Stimulated activated CD4-positive, alpha-beta T cell treated with anti-CD3 and anti-CD28 coated beads, Interleukin-4, amount 100 ng/mL, for 48 hours (primary cell): ENCODE measurements at regions not wholly inside any gene's neighbourhood (a gene's known extent, or its start where the extent isn't known, plus 50 kb on each side); places are given as distances from the start of the nearest gene placed in this dataset.

ENCODE experiments used
- DNase-seq, 2 donors: peaks; one replicate each; pipeline ENCODE4 v3.0.0-alpha.2; 2020; ENCODE audit warnings: low read depth in 2 of 2

DNA sequence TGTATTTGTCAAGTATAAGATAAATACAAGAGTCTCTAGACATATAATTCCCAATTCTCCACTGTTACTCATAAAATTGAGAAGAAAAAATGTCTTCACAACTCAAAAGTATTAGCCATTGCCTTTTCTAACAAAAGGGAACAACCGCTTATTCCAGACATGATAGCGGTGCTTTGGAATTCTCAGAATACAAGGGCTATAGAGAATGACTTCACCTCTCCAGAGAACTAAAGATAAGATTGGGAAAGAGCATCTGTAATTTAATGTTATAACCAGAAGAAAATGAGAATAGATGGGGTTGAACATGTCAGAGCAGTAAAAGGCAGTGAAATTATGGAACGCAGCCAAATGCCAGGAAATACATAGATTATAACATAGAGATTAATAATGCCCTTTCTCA is 730.8 kb downstream of the C6orf118 start:
- DNase-seq, result no peak

- no peak for DNase-seq
Measured at GRCh38 chr6:164570801-164571200, 738.6 kb downstream of the C6orf118 start.

DNA sequence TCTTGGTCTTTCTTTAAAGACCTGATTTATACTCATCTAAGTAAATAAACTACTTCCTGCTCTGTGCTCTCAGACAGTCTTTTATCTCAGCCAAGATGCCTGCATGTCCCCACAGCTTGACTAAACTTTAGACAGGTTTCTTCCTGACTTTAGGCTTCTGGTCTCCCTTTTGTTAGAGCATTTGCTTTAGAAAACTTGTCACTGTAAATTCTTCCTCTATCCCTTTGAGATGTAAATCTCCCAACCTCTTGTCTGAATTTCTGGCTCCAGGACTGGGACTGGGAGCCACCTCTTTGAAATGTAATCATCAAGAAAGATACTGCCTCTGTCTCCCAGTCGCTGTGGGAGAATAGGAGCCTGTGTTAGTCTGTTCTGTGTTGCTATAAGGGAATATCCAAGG is 739.9 kb downstream of the C6orf118 start:
- DNase-seq, result no peak

GRCh38 chr6:164563924-164564323 is 745.5 kb downstream of the C6orf118 start:
- no peak for DNase-seq

GRCh38 chr6:164561656-164562055 is 747.7 kb downstream of the C6orf118 start:
- DNase-seq, result no peak

DNA sequence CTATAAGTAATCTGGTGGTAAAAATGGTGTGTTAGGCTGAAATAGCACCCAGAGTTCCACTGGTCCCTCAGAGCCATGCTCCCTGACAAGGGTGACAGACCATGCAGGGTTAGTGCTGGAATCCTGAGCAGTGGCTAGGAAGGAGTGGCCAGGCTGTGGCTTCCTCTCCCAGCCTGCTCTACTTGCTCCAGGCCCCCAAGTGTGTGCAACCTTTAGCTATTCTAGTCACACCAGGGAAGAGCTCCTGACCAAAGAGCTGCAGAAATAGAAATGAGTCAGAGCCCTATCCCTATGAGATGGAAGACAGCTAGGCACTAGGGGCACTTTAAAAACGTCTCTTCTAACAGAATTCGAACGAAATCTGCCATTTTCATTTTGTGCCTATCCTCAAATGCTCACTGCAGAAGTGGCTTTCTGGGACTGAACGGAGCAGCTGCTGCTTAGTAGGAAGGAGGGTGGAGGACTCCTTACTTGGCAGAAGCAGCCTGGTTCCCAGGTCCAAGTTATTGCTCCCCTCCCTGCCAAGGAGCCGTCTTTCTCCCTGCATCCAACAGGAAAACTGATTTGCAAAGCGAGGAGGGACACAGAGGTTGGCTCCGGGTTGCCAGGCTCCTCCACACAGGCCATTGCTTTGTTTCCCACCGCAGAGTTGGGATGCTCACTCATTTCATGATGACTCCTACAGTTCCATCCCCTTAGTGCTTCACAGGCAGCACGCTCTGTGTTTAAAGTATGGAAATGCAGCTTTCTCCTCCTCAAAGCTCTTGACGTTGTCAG is 754.5 kb downstream of the C6orf118 start:
- DNase-seq, result no peak

- no peak for DNase-seq
Measured at GRCh38 chr6:164554226-164554625, 755.2 kb downstream of the C6orf118 start.

- no peak for DNase-seq
Measured at GRCh38 chr6:164551706-164552105, 757.7 kb downstream of the C6orf118 start.

GRCh38 chr6:164547076-164547475 is 762.3 kb downstream of the C6orf118 start:
- no peak for DNase-seq

DNA sequence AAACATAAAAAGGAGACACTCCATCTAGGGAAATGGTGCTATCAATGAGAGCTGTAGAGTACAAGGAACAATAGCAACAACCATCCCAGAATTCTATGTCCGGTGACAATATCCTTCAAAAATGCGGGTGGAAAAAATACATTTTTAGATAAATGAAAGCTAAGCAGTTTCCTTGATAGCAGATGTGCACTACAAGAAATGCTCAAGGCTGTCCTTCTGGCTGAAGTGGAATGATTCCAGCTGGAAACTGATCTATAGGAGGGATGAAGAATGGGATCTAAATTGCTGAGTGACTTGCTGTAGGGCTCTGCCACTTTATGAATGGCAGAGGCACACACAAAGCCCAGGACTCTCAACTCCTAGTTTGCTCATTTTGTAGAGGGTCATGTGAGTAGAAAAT is 763.1 kb downstream of the C6orf118 start:
- no peak for DNase-seq

- no peak for DNase-seq
Measured at GRCh38 chr6:164534070-164534766, 775.2 kb downstream of the C6orf118 start.

DNA sequence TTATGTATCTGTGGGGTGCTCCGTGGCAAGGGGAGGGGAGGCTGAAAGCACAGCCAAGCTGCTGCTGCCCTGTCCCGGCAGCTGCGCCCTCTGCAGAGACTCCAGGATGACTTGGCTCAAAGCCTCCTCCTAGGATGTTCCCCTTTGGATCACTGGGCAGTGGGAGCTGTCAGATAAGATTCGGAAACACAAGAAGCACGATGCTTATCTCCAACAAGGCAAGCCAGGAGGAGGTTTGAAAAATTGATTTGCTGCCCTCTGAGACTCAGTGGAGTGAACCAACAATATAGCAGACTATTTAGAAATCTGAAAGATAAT is 776.4 kb downstream of the C6orf118 start:
- DNase-seq, result no peak

DNA sequence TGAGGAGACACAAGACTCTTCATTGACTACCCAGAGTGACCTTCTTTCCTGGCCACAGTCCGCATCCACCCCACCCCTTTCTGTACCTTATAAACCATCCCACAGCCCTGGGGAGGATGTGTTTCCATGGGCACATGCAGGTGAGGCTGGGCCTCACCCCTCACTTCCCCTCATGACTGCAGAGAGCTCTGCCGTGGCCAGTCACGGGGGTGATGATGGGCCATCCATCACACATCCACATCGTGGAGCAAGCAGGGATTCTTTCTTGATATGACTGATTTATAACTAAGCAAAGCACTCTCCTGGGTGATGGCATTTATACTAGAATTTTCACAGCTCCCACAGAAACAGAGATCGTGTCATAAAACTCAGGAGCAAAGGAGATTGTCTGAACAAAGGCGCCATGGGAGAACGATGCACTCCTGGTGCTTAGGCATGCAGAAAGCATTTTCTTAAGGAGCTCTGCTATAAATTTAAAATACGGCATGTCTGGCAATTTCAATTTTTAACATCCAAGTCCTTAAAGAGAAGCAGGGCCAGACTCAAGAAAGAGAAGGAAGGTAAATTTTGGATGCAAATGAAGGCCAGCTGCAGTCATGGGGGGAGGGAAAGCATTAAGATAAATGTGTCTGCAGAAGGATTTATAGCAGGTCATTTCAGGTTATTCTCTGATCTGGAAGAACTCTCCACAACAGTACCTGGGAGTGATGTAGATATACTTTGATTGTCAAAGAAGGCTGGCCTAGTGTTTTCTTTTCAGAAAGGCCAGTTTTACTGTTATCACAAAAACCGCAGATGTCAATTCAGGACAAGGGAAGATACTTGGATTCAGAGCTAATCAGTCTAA is 777.0 kb downstream of the C6orf118 start:
- no peak for DNase-seq

DNA sequence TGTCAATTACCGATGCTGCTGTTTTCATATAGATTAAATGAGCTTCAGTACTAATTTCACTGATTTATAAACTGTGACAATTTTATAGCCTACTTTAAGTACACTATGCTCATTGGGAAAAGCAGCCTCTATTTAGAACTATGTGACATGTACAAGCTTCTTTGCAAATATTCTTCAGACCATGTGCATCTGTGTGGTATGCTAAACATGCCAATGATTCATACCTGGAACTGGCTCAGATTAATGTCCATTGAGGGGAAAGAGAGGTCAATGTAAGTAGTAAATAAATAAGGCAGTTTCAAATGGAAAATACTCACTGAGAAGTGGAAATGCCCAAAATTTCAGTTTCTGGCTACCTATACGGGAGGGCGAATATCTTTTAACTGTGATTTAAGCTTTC is 777.7 kb downstream of the C6orf118 start:
- DNase-seq, result no peak

- DNase-seq, result no peak
Measured at GRCh38 chr6:164528539-164528938, 780.9 kb downstream of the C6orf118 start.

GRCh38 chr6:164523087-164523654 is 786.2 kb downstream of the C6orf118 start:
- no peak for DNase-seq

DNA sequence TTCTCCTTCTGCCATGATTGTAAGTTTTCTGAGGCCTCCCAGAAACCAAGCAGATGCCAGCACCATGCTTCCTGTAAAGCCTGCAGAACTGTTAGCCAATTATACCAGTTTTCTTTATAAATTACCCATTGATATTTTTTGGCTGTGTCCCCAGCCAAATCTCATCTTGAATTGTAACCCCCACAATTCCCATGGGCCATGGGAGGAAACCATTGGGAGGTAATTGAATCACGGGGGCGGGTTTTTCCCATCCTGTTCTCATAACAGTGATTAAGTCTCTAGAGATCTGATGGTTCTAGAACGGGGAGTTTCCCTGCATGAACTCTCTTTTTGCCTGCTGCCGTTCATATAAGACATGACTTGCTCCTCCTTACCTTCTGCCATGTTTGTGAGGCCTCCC is 788.5 kb downstream of the C6orf118 start:
- no peak for DNase-seq

- DNase-seq, result no peak
Measured at GRCh38 chr6:164507206-164507940, 802.0 kb downstream of the C6orf118 start.

GRCh38 chr6:164505425-164505824 is 804.0 kb downstream of the C6orf118 start:
- no peak for DNase-seq

DNA sequence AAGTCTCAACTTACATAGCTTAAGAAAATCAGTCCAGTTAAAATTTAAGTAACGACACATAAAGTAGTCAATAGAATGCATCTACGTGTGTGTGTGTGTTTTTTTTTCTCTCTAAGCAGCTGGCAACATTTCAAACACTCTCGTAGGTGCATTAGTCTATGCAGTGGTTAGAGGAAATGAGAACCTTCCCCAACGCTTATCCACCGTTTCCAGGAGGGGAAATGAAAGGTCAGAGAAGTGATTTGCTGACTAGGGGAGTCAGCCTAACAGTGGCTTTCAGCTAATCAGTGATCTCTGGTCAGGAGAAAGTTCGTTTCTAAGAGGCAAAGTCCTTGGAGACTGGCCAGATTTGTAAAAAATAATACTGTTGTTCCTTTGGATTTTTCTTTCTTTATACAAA is 806.6 kb downstream of the C6orf118 start:
- no peak for DNase-seq

DNA sequence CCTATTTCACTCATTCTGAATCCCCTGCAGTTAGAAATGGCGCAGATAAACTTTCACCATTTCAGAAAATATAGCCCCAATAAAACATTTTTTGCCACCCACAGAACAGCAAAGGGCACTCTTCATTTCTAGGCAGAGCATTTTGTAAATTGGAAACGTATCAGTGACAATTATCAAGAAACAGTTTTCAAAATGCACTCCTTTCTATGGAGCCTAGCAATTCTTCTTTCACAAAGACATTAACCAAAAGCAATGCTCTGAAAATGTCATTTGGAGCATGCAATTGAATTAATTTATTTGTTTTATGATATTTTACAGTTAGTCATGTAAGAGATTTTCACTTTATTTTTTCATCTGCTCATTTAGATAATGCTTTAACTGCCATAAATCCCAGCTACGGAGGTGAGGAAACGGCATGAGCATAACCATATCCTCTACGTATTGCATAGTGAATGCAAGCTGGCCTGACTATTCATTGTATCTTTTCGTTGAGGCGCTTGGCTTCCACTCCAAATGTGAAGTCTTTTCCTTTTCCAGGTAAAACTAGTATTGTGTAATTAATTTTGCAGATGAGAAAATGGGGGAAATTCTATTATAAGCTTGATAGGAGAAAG is 813.4 kb downstream of the C6orf118 start:
- DNase-seq, result no peak
